ENCODE measurements at regions not wholly inside any gene's neighbourhood (a gene's known extent, or its start where the extent isn't known, plus 50 kb on each side); places are given as distances from the start of the nearest gene placed in this dataset.

DNA sequence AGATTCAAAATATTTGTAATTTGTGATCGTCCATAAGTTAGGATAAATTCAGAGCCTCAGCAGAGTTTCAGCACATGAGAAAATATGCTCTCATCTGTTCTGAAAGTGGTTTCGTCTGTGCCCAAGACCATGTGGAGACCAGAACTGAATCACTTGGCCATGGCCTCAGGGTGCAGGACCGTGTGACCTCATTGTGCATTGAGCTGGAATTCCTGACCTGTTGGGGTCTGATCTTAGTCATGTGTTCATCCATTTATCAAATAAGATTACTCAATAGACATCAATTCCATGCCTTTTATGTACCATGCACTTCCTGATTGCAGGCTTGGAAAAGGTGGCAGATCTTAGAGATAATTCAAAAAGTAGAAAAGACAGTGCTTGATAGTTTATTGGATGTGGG, 680.5 kb downstream of the QKI start:
- no peaks in the 10 kb centered on the region for H3K36me3 Mint-ChIP-seq (ENCODE audit: insufficient read depth, unreplicated experiment)
- H3K4me3 Mint-ChIP-seq (ENCODE audit: low read depth, unreplicated experiment): no peak overlapping the region
- no TSS peak for BruUV-seq (replicated peaks)
- TF ChIP-seq, protein P1, sequence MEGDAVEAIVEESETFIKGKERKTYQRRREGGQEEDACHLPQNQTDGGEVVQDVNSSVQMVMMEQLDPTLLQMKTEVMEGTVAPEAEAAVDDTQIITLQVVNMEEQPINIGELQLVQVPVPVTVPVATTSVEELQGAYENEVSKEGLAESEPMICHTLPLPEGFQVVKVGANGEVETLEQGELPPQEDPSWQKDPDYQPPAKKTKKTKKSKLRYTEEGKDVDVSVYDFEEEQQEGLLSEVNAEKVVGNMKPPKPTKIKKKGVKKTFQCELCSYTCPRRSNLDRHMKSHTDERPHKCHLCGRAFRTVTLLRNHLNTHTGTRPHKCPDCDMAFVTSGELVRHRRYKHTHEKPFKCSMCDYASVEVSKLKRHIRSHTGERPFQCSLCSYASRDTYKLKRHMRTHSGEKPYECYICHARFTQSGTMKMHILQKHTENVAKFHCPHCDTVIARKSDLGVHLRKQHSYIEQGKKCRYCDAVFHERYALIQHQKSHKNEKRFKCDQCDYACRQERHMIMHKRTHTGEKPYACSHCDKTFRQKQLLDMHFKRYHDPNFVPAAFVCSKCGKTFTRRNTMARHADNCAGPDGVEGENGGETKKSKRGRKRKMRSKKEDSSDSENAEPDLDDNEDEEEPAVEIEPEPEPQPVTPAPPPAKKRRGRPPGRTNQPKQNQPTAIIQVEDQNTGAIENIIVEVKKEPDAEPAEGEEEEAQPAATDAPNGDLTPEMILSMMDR (IDR thresholded peaks at IDR 0.05; ENCODE audit: unreplicated experiment): no peak
- DNase-seq: no peak
- H3K27ac Mint-ChIP-seq (ENCODE audit: unreplicated experiment): no peak overlapping the region
- H3K9me3 Mint-ChIP-seq (ENCODE audit: low read depth, unreplicated experiment): peaks cover 6% of the 10 kb centered on the region
- CTCF ChIA-PET: interaction anchor here (0.6 kb wide), 1 partner anchor 290 kb away, joined by 3 read pairs; no protein-coding TSS in a partner anchor
- no peaks in the 10 kb centered on the region for H3K27me3 Mint-ChIP-seq (ENCODE audit: unreplicated experiment)
- peaks cover 9% of the 10 kb centered on the region for H3K4me1 Mint-ChIP-seq (ENCODE audit: low read depth, unreplicated experiment)
- intact Hi-C loops (cut with micrococcal nuclease; ENCODE audit: unreplicated experiment): no loop called here

DNA sequence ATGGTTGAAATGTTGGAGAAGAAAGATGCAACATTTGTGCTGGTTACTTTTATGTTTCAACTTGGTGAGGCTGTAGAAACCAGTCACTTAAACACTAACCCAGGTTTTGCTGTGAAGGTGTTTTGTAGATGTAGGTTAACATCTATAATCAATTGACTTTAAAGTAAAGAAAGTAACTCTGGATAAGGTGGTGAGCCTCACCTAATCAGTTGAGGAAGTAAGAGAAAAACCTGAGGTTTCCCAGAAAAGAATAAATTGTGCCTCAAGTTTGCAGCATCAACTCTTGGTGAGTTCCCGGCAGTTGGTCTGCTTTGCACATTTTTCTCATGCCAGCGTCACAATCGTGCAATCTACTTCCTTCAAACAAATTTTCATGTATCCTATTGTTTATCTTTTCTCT, 673.4 kb downstream of the QKI start:
- Mint-ChIP-seq H3K27ac (ENCODE audit: unreplicated experiment) (no peak overlapping the region), H3K36me3 (ENCODE audit: insufficient read depth, unreplicated experiment) (no peaks in the 10 kb centered on the region), H3K4me1 (ENCODE audit: low read depth, unreplicated experiment) (no peaks in the 10 kb centered on the region), H3K4me3 (ENCODE audit: low read depth, unreplicated experiment) (no peak overlapping the region), H3K9me3 (ENCODE audit: low read depth, unreplicated experiment) (peaks cover 12% of the 10 kb centered on the region), H3K27me3 (ENCODE audit: unreplicated experiment) (no peaks in the 10 kb centered on the region)
- TF ChIP-seq, protein P1 (IDR thresholded peaks at IDR 0.05; ENCODE audit: unreplicated experiment): no peak
- DNase-seq: no peak
- intact Hi-C loops (cut with micrococcal nuclease; ENCODE audit: unreplicated experiment): no loop called here
- no TSS peak for BruUV-seq (replicated peaks)
- CTCF ChIA-PET: interaction anchor here (0.6 kb wide), 1 partner anchor 660 kb away, joined by 4 read pairs; no protein-coding TSS in a partner anchor

DNA sequence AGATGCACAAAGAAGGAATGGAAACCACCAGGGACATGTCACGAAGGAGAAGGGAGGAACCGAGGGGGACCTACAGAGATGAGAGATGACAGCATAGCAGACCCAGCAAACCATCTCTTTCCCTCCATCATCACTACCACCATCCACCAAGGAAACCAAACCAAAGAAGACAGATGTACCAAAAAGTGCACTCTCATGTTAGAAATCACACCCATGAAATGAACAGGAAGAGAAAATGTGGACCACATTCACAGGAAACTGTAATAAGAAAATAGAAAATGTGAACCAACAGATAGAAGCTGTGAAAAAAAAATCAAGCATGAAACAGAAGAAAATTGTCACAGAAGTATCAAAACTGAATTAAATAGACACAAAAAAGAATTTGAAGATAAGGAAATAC, 672.7 kb downstream of the QKI start:
- DNase-seq: no peak
- H3K4me1 Mint-ChIP-seq (ENCODE audit: low read depth, unreplicated experiment): no peaks in the 10 kb centered on the region
- no peaks in the 10 kb centered on the region for H3K27me3 Mint-ChIP-seq (ENCODE audit: unreplicated experiment)
- H3K9me3 Mint-ChIP-seq (ENCODE audit: low read depth, unreplicated experiment): peaks cover 10% of the 10 kb centered on the region
- CTCF ChIA-PET: no interaction called here
- H3K27ac Mint-ChIP-seq (ENCODE audit: unreplicated experiment): no peak overlapping the region
- intact Hi-C loops (cut with micrococcal nuclease; ENCODE audit: unreplicated experiment): no loop called here
- no peaks in the 10 kb centered on the region for H3K36me3 Mint-ChIP-seq (ENCODE audit: insufficient read depth, unreplicated experiment)
- BruUV-seq (replicated peaks): no TSS peak
- H3K4me3 Mint-ChIP-seq (ENCODE audit: low read depth, unreplicated experiment): no peak overlapping the region
- TF ChIP-seq, protein P1 (IDR thresholded peaks at IDR 0.05; ENCODE audit: unreplicated experiment): no peak

DNA sequence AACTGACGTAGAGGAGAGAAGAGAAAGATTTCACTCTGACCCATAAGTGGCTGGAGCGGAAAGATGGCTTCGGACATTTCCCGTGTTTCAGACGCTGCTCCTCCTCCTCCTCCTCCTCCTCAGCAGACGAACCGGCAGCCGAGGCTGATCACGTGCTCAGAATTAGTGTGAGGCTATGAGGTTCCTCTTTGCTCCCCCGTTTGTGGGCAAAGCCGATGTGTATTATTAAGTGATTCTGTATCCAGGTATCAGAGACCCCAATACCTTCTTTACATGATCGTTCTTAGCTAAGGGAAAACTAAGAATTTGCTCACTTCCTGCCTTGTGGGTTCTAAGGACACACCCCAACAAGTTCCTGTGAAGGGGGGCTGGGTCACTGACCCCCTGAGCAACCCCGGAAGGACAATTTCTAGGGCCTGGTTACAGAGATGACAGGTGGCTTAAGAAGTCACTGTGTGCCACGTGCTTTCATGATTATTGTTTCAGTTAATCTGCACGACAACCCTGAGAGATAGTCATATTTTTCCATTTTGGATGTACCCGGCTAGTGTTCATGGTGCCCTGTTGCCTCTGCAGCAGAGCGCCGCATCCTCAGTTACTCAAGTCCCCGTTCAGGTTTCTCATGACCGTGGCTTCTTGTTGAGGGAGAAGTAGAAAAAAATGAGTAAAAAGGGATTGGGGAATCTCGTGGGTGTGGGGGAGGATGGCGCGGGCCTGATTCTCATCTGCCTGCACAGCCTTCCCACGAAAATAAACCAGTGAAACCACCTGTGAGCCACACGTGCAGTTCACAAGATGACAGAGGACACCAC, 671.8 kb downstream of the QKI start:
- Mint-ChIP-seq H3K4me1 (ENCODE audit: low read depth, unreplicated experiment) (no peaks in the 10 kb centered on the region), H3K9me3 (ENCODE audit: low read depth, unreplicated experiment) (peaks cover 9% of the 10 kb centered on the region), H3K36me3 (ENCODE audit: insufficient read depth, unreplicated experiment) (no peaks in the 10 kb centered on the region), H3K27me3 (ENCODE audit: unreplicated experiment) (no peaks in the 10 kb centered on the region), H3K27ac (ENCODE audit: unreplicated experiment) (no peak overlapping the region), H3K4me3 (ENCODE audit: low read depth, unreplicated experiment) (no peak overlapping the region)
- no peak for DNase-seq
- TF ChIP-seq, protein P1 (IDR thresholded peaks at IDR 0.05; ENCODE audit: unreplicated experiment): no peak
- CTCF ChIA-PET: no interaction called here
- BruUV-seq (replicated peaks): no TSS peak
- intact Hi-C loops (cut with micrococcal nuclease; ENCODE audit: unreplicated experiment): no loop called here
